RPMI7951 (cell line): ENCODE measurements at regions not wholly inside any gene's neighbourhood (a gene's known extent, or its start where the extent isn't known, plus 50 kb on each side); places are given as distances from the start of the nearest gene placed in this dataset.
A peak's percentile ranks its signal among the peaks of the same experiment; 100 is the strongest.

Experiments used
- DNase-seq: peaks from one replicate; pipeline ENCODE4 v3.0.0-alpha.2; 2012; ENCODE audit warnings: low read depth

DNA sequence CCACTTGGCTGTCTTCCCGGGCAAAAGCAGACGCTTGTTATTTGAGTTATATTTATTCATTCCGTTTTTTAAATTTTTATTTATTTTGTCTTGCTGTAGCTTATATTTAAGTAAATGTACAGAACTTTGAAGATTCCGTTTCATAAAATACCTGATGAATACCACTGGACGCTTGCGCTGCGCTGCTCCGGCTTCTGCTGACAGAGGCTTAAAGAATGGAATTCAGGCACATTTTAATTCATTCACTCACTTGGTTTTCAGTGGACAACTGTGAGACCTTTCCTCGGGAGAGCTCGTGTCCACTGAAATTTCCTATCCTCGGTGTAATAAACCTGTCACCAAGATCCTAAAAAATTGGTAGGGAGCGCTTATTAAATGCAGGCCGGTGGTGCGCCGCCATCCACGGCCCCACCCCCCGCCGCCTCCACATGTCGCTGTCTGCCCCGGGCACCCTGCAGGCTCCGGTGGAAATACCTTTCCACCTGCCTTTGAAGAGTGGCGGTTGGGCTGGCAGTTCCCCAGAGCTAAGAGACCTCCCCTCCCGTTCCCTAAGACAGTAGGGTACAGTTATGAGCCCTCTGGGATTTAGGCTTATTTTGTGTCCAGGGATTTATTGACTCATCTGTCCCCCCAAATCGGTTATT, 62.5 kb upstream of the UBE2E1 start:
- no peak for DNase-seq

DNA sequence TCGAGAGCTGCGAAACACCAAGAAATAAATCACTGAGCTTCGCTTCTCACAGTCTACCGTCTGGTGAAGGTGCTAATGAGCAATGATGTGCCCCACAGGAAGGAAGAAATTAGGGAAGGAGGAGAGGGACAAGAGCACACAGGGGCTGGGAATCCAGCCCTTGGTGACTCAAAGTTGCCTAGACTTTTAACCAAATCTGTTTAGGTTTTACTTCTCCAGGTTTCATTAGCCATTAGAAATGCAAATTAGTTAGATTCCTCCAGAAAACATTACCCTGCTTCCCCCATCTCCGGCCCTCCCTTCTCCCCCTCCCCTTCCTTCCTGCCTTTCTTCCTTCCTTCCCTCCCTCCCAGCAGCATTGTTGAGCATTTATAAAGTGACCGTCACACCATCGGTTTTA, 59.3 kb upstream of the UBE2E1 start:
- no peak for DNase-seq

DNA sequence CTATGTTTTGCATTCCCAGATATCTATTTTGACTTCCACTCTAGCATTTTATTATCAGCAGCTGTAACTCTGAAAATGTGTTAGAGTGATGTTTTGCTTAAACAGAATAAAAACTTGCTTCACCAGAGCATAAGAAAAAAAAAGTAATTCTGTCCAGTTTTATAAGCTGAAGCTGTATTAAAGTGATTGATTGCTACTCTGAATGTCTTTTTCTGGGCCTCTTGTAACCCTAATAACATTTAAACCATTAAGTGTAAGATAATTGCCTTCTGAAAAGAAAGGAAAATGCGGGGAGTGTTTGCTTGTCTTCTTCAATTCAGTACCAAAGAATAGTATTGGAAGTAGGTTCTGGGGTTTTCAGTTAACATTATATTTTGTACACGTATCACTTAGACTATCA, 57.9 kb upstream of the UBE2E1 start:
- DNase-seq: no peak

- DNase-seq: peak; percentile 52
Observed at GRCh38 chr3:23748398-23749110, 57.2 kb upstream of the UBE2E1 start.

DNA sequence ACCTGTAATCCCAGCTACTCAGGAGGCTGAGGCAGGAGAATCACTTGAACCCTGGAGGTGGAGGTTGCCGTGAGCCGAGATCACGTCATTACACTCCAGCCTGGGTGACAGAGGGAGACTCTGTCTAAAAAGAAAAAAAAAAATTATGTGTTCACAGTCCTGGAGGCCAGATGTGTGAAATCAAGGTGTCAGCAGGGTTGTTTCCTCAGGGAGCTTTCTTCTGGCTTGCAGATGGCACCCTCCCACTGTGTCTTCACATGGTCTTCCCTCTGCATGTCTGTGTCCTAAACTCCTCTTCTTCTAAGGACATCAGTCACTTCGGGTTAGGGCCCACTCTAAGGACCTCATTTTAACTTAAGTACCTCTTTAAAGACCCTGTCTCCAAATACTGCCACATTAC, 56.1 kb upstream of the UBE2E1 start:
- DNase-seq: no peak

DNA sequence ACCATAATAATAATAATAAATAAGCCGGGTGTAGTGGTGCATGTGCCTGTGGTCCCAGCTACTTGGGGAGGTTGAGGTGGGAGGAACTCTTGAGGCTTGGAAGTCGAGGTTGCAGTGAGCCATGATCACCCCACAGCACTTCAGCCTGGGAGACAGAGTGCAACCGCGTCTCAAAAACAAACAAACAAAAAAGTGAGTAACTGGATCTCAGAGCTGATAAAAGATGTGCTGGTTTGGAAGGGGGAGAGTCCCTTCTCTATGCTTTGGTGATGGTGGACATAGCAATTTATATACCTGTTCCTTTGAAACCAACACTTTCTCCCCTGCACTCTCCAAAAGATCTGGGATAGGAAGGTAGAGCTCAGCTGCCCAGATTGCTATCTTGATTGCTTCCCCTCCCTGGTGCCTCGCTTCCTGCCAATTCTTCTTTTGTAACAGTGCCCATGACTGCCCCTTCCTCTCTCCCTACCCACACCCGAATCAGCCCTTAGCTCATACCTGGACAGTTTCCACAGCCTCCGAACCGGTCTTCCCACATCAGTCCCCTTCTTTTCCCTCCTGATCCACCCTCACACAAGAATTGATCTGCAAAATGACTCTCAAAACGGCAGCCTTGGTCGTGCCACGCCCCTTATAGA, 55.1 kb upstream of the UBE2E1 start:
- no peak for DNase-seq

DNA sequence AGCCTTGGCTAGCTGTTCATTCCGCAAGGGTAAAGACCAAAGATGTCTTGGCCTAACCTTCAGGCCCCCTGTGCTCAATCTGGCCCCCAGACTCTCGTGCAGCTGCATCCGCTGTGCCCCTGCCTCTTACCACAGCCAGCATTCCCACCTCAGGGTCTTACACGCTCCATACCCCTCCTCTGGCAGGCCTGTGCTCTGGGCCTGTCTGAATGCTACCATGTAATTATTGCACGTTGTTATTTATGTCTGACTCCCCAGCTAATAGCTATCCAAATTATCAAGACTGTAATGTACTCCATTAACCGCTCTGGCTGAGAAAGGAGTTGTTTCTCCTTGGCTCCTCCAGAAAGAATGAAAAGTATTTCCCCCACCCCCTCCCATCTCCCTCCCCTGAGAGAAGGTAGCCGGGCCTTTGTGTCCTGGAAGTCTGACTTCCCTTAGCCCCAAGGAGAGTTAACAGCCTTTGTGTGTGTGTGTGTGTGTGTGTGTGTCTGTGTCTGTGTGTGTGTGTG, 54.5 kb upstream of the UBE2E1 start:
- no peak for DNase-seq

- DNase-seq: peak; percentile 65
Observed at GRCh38 chr3:23752126-23752525, 53.6 kb upstream of the UBE2E1 start.

GRCh38 chr3:23754215-23754614, 51.5 kb upstream of the UBE2E1 start:
- no peak for DNase-seq
